Hepatocyte (in vitro differentiated cells): ENCODE measurements at regions not wholly inside any gene's neighbourhood (a gene's known extent, or its start where the extent isn't known, plus 50 kb on each side); places are given as distances from the start of the nearest gene placed in this dataset.

Experiments
- DNase-seq: peaks from one replicate; pipeline ENCODE4 v3.0.0-alpha.2; 2016; ENCODE audit warnings: low spot score
- H2AFZ ChIP-seq: fragments of 200-600 bp; sonication (generic); 2 replicates; pipeline ENCODE4 v1.6.0; 2016; ENCODE audit warnings: antibody characterized with exemption, mild to moderate bottlenecking
- H3K27ac ChIP-seq: fragments of 200-600 bp; sonication (generic); 2 replicates; pipeline ENCODE4 v1.5.1; 2016; ENCODE audit warnings: mild to moderate bottlenecking
- H3K27me3 ChIP-seq: fragments of 200-600 bp; sonication (generic); 2 replicates; pipeline ENCODE4 v1.6.1; 2016
- H3K36me3 ChIP-seq: fragments of 200-600 bp; sonication (generic); replicated peaks from 2 replicates; pipeline ENCODE4 v1.5.1; 2016; ENCODE audit warnings: low read depth; ENCODE audit not compliant: insufficient read depth
- H3K4me1 ChIP-seq: fragments of 200-600 bp; sonication (generic); 2 replicates; pipeline ENCODE4 v1.5.1; 2016; ENCODE audit warnings: mild to moderate bottlenecking, moderate library complexity; ENCODE audit not compliant: insufficient read depth
- H3K4me2 ChIP-seq: fragments of 200-600 bp; sonication (generic); 2 replicates; pipeline ENCODE4 v1.6.0; 2016
- H3K4me3 ChIP-seq: fragments of 200-600 bp; sonication (generic); 2 replicates; pipeline ENCODE4 v1.5.1; 2016; ENCODE audit warnings: mild to moderate bottlenecking
- H3K79me2 ChIP-seq: fragments of 200-600 bp; sonication (generic); 2 replicates; pipeline ENCODE4 v1.6.0; 2017; ENCODE audit warnings: mild to moderate bottlenecking
- H3K9me2 ChIP-seq: fragments of 200-600 bp; sonication (generic); replicated peaks from 2 replicates; pipeline ENCODE4 v1.6.0; 2017; ENCODE audit warnings: mild to moderate bottlenecking; ENCODE audit not compliant: insufficient read depth
- H3K9me3 ChIP-seq: fragments of 200-600 bp; sonication (generic); 2 replicates; pipeline ENCODE4 v1.5.1; 2016; ENCODE audit warnings: low read depth, mild to moderate bottlenecking
- H4K20me1 ChIP-seq: fragments of 200-600 bp; sonication (generic); 2 replicates; pipeline ENCODE4 v1.6.0; 2016; ENCODE audit warnings: mild to moderate bottlenecking; ENCODE audit not compliant: insufficient read depth, poor library complexity, severe bottlenecking
- CTCF ChIP-seq: fragments of 200-600 bp; sonication (generic); IDR thresholded peaks from 2 replicates; pipeline ENCODE4 v1.5.1; 2016; ENCODE audit warnings: antibody characterized with exemption, mild to moderate bottlenecking; ENCODE audit not compliant: poor library complexity
- EZH2 ChIP-seq: fragments of 200-600 bp; sonication (generic); IDR thresholded peaks from 2 replicates; pipeline ENCODE4 v1.6.1; 2016; ENCODE audit warnings: antibody characterized with exemption, mild to moderate bottlenecking, borderline replicate concordance
- EZH2phosphoT487 ChIP-seq: fragments of 200-600 bp; sonication (generic); IDR thresholded peaks from one replicate; pipeline ENCODE4 v1.6.1; 2018; ENCODE audit warnings: antibody characterized with exemption, mild to moderate bottlenecking, low read depth, moderate library complexity; ENCODE audit not compliant: unreplicated experiment, severe bottlenecking
- WGBS: methylation state at CpG from one replicate; pipeline ENCODE4 v1.1.6; 2016; ENCODE audit warnings: low lambda C conversion rate; ENCODE audit errors: missing lambda C conversion rate; 5-methylcytosine and 5-hydroxymethylcytosine counted together

- Histone ChIP-seq H3K27ac (no peak overlapping the region), H3K9me2 (no peaks in the 10 kb centered on the region), H2AFZ (no peak overlapping the region), H3K4me1 (no peaks in the 10 kb centered on the region), H3K4me2 (no peak overlapping the region), H4K20me1 (no peaks in the 10 kb centered on the region), H3K79me2 (no peaks in the 10 kb centered on the region), H3K27me3 (no peaks in the 10 kb centered on the region), H3K36me3 (no peaks in the 10 kb centered on the region), H3K9me3 (no peaks in the 10 kb centered on the region), H3K4me3 (no peak overlapping the region)
- DNase-seq = no peak
- WGBS = 69% methylated on average over 1 of the region's 1 CpG
- TF ChIP-seq EZH2phosphoT487 (no peak), EZH2 (no peak), CTCF (no peak)
Measured at GRCh38 chr14:30303350-30303749, 255.6 kb upstream of the G2E3 start.

GRCh38 chr14:30305346-30305745 lies 253.6 kb upstream of the G2E3 start:
- H3K4me2 ChIP-seq = no peak overlapping the region
- H3K36me3 ChIP-seq = no peaks in the 10 kb centered on the region
- no peaks in the 10 kb centered on the region for H3K9me2 ChIP-seq
- WGBS = 79% methylated on average over 1 of the region's 1 CpG
- H2AFZ ChIP-seq = no peak overlapping the region
- H3K4me1 ChIP-seq = no peaks in the 10 kb centered on the region
- TF ChIP-seq EZH2 = no peak
- no peak for TF ChIP-seq CTCF
- no peak for TF ChIP-seq EZH2phosphoT487
- H3K4me3 ChIP-seq = no peak overlapping the region
- H3K27ac ChIP-seq = no peak overlapping the region
- H4K20me1 ChIP-seq = no peaks in the 10 kb centered on the region
- no peaks in the 10 kb centered on the region for H3K79me2 ChIP-seq
- H3K9me3 ChIP-seq = no peaks in the 10 kb centered on the region
- no peaks in the 10 kb centered on the region for H3K27me3 ChIP-seq
- DNase-seq = no peak

GRCh38 chr14:30309405-30309804 lies 249.6 kb upstream of the G2E3 start:
- WGBS = 85% methylated on average over 2 of the region's 2 CpGs
- TF ChIP-seq CTCF (no peak), EZH2 (no peak), EZH2phosphoT487 (no peak)
- Histone ChIP-seq H3K27ac (no peak overlapping the region), H2AFZ (no peak overlapping the region), H4K20me1 (no peaks in the 10 kb centered on the region), H3K27me3 (no peaks in the 10 kb centered on the region), H3K9me2 (no peaks in the 10 kb centered on the region), H3K9me3 (no peaks in the 10 kb centered on the region), H3K4me1 (no peaks in the 10 kb centered on the region), H3K79me2 (no peaks in the 10 kb centered on the region), H3K4me2 (no peak overlapping the region), H3K4me3 (no peak overlapping the region), H3K36me3 (no peaks in the 10 kb centered on the region)
- no peak for DNase-seq

- no peaks in the 10 kb centered on the region for H3K27me3 ChIP-seq
- whole genome bisulfite sequencing = 94% methylated on average over 1 of the region's 1 CpG
Measured at GRCh38 chr14:30312214-30312613, 246.7 kb upstream of the G2E3 start.

More at GRCh38 chr14:30312214-30312613, 246.7 kb upstream of the G2E3 start:
- Histone ChIP-seq H3K4me2 (no peak overlapping the region), H3K9me3 (no peaks in the 10 kb centered on the region), H2AFZ (no peak overlapping the region), H3K36me3 (no peaks in the 10 kb centered on the region), H3K9me2 (no peaks in the 10 kb centered on the region), H3K4me3 (no peak overlapping the region), H4K20me1 (no peaks in the 10 kb centered on the region), H3K79me2 (no peaks in the 10 kb centered on the region), H3K4me1 (no peaks in the 10 kb centered on the region), H3K27ac (no peak overlapping the region)
- no peak for DNase-seq
- no peak for TF ChIP-seq EZH2phosphoT487
- TF ChIP-seq EZH2 = no peak
